ENCODE measurements at regions not wholly inside any gene's neighbourhood (a gene's known extent, or its start where the extent isn't known, plus 50 kb on each side); places are given as distances from the start of the nearest gene placed in this dataset.

DNA sequence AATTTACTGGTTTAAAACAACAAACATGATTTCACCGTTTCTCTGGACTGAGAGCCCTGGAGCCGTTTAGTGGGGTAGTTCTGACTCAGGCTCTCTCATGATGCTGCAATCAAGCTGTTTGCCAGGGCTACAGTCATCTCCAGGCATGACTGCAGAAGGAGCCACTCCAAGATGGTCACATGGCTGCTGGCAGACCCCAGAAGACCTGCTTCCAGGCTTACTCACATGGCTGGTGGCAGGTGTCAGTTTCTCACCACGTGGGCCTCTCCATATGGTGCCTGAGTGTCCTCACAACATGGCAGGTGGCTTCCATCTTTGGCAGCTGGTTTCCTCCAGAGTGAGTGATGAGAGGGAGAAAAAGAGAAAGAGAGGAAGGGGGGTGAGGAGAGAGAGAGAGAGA lies 378.3 kb upstream of the RGMA start:
- no peak for TF ChIP-seq POLR2A (IDR thresholded peaks at IDR 0.05; ENCODE audit: low read depth, low read length)
- TF ChIP-seq SMC3 (IDR thresholded peaks at IDR 0.05; ENCODE audit: low read depth, low read length): no peak
